Non-pigmented ciliary epithelial cell (primary cell): ENCODE measurements at regions not wholly inside any gene's neighbourhood (a gene's known extent, or its start where the extent isn't known, plus 50 kb on each side); places are given as distances from the start of the nearest gene placed in this dataset.
A peak's percentile ranks its signal among the peaks of the same experiment; 100 is the strongest.

Experiments used
- DNase-seq: peaks from one replicate; pipeline ENCODE4 v3.0.0-alpha.2; 2010; ENCODE audit warnings: low read depth

GRCh38 chr1:170460001-170460400, 72.0 kb upstream of the GORAB start:
- DNase-seq, result no peak

- DNase-seq, result no peak
These were observed 71.4 kb upstream of the GORAB start for GRCh38 chr1:170460414-170461155.

GRCh38 chr1:170461291-170461747, 70.6 kb upstream of the GORAB start:
- no peak for DNase-seq

GRCh38 chr1:170461762-170462384, 70.1 kb upstream of the GORAB start:
- peak; percentile 56 for DNase-seq

- no peak for DNase-seq
These were observed 61.8 kb upstream of the GORAB start for GRCh38 chr1:170470121-170470520.

- DNase-seq, result no peak
These were observed 60.4 kb upstream of the GORAB start for GRCh38 chr1:170471398-170472053.

GRCh38 chr1:170481000-170481399, 51.0 kb upstream of the GORAB start:
- DNase-seq, result no peak
